Liver (tissue), 3 donors: ENCODE measurements at regions not wholly inside any gene's neighbourhood (a gene's known extent, or its start where the extent isn't known, plus 50 kb on each side); places are given as distances from the start of the nearest gene placed in this dataset.

Experiments used
- CTCF ChIP-seq: fragments of 150-350 bp; IDR thresholded peaks from 2 replicates; pipeline ENCODE4 v1.5.1; 2017; ENCODE audit warnings: improper control_type of control experiment, low read depth, low read length; ENCODE audit not compliant: missing input control
- JUND ChIP-seq, 2 donors: IDR thresholded peaks; 2 replicates each; pipeline ENCODE4 v1.6.1; 2016; ENCODE audit warnings: antibody characterized with exemption in 2 of 2
- RAD21 ChIP-seq, 2 donors: IDR thresholded peaks; 2 replicates each; pipeline ENCODE4 v1.6.1; 2016; ENCODE audit warnings: antibody characterized with exemption in 2 of 2, mild to moderate bottlenecking in 2 of 2
- REST ChIP-seq: IDR thresholded peaks from 2 replicates; pipeline ENCODE4 v1.6.1; 2016; ENCODE audit warnings: antibody characterized with exemption, mild to moderate bottlenecking
- TAF1 ChIP-seq: conservative IDR thresholded peaks from 2 replicates; pipeline ENCODE4 v1.6.1; 2016; ENCODE audit warnings: antibody characterized with exemption, mild to moderate bottlenecking
- TF ChIP-seq, protein P1 (sequence below): IDR thresholded peaks from 2 replicates; pipeline ENCODE4 v1.6.1; 2016; ENCODE audit warnings: antibody characterized with exemption
- TF ChIP-seq, protein P2 (sequence below): IDR thresholded peaks from 2 replicates; pipeline ENCODE4 v1.6.1; 2016; ENCODE audit warnings: antibody characterized with exemption
- donor health status: healthy.
- donor health status: healthy.

DNA sequence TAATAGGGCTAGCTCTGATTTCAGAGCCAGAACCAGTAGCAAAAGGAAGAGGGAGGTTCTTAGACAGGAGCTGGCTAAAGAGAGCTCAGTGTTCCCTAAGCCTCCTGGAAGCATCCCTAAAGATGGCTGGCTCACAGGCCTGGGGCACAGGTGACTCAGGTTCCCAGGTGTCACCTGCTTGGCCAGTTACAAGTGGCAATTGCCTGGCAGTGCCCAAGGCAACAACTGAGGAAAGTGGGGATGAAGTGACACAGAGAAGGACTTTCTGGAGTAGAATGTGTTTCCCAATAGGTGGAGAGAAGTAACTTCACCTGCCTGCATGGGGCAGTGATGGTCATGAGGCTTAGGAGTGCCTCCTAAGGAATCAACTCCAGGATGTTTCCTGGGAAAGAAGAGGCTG lies 66.5 kb upstream of the EEPD1 start:
- no peak for TF ChIP-seq CTCF
- TF ChIP-seq, protein P1, sequence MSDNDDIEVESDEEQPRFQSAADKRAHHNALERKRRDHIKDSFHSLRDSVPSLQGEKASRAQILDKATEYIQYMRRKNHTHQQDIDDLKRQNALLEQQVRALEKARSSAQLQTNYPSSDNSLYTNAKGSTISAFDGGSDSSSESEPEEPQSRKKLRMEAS, result no peak
- TF ChIP-seq REST, result no peak
- no peak for TF ChIP-seq JUND (IDR thresholded peaks at IDR 0.05)
- TF ChIP-seq, protein P2, sequence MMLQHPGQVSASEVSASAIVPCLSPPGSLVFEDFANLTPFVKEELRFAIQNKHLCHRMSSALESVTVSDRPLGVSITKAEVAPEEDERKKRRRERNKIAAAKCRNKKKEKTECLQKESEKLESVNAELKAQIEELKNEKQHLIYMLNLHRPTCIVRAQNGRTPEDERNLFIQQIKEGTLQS, result no peak
- TF ChIP-seq TAF1, result no peak
- TF ChIP-seq RAD21 (IDR thresholded peaks at IDR 0.05), result no peak
